HG02642 (cell line): ENCODE measurements at regions not wholly inside any gene's neighbourhood (a gene's known extent, or its start where the extent isn't known, plus 50 kb on each side); places are given as distances from the start of the nearest gene placed in this dataset.

Experiments used
- ATAC-seq: cut with Tn5 transposase; IDR thresholded peaks from one replicate; pipeline ENCODE4 v1.9.1; 2021; ENCODE audit warnings: mild to moderate bottlenecking; ENCODE audit not compliant: unreplicated experiment, poor library complexity

DNA sequence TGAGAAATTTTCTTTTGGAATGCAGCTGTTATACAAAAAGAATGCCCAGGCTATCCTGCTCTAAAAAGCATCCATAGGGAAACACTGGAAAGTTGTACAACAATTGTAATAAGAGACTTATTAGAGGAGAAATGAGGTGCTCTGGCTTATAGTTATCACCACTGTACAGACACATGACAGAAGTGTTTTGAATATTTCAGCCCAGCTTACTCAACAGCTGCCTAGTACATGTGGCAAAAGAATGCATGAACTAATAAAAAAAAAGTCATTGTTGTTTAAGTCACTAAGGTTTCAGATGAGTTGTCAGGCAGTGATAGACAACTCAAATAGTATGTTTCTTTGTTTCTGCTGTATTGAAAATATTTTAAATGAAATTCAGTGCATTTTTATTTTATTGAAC lies 307.7 kb downstream of the GPM6A start:
- no peak for ATAC-seq

DNA sequence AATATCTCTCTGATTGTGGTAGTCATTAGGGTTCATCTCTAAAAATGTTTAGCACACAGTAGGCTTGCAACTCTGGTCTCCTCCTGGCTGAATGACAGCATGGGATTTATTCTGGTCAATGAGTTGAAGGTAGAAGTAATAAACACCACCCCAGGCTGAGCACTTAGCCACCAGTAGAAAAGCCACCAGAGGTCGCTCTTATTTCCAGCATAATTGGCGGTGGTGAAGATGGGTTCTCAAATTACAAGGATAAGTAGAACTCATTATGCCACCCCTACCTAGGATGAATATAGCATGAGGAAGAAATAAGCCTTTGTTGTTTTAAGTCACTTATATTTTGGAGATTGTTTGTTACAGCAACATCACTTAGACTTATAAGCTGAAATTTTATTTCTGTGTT lies 302.7 kb downstream of the GPM6A start:
- no peak for ATAC-seq

- no peak for ATAC-seq
These were observed 300.2 kb downstream of the GPM6A start for GRCh38 chr4:175511861-175512260.

GRCh38 chr4:175514174-175514573 lies 297.9 kb downstream of the GPM6A start:
- ATAC-seq = no peak

- ATAC-seq = no peak
These were observed 281.4 kb downstream of the GPM6A start for GRCh38 chr4:175530655-175531054.

- ATAC-seq = no peak
These were observed 280.5 kb downstream of the GPM6A start for GRCh38 chr4:175531405-175532091.

GRCh38 chr4:175536852-175537453 lies 275.1 kb downstream of the GPM6A start:
- peak; percentile 52 for ATAC-seq

DNA sequence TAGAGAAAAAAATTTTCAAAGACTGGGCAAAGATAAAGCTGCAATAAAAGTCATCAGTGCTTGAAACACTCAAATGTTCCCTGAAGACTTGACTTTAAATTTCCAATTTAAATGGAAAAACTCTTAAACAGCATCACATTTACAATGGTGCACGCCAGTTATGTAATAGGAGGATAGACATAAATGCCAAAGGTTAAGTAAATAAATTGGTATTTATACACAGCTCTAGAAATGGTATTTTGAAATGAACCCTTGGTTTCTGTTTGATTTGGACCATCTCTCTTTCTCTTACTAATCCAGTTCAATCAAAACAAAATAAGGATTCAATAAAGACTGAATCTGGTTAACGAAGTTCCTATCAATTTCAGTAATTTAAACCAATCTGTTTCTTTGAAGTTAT lies 272.6 kb downstream of the GPM6A start:
- ATAC-seq = no peak

GRCh38 chr4:175540151-175540550 lies 271.9 kb downstream of the GPM6A start:
- ATAC-seq = no peak

DNA sequence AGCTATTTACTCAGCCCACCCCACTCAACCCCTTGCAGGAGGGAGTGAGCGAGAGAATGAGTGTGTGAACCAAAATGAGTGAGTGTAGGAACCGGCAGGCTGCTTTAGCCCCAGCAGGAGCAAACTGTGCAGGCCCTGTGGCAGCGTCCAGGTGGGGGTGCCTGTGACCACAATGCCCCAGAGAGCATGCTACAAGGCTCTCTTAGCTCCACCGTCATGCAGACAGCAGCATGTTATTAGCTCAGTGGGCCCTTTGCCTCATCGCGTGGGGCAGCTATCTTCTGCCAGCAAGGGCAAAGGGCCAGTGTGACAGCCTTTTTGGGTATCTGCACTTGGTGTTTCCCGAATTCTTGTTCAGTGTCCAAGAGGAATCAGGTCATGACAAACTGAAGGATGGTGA lies 271.3 kb downstream of the GPM6A start:
- ATAC-seq = no peak

- ATAC-seq = no peak
These were observed 269.3 kb downstream of the GPM6A start for GRCh38 chr4:175542786-175543185.

GRCh38 chr4:175559126-175559525 lies 252.9 kb downstream of the GPM6A start:
- no peak for ATAC-seq

- ATAC-seq = no peak
These were observed 252.5 kb downstream of the GPM6A start for GRCh38 chr4:175559526-175559925.

DNA sequence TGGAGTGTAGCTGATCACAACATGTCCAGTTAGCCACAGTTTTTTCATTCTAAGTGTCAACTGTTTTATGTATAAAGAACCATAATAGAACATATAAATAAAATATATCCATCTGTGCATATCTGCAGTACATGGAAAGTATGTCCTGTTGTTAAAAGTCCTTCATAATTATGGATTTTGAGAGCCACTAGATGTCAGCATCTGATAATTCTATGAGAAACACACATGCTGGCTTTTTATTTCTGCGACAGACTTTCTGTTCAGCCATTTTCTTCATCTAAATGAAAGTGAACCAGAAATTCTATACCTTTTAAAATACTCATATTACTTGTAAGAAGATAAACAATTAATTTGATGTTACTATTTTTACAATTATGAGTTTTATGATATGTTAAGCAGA lies 251.5 kb downstream of the GPM6A start:
- no peak for ATAC-seq

- ATAC-seq = no peak
These were observed 250.4 kb downstream of the GPM6A start for GRCh38 chr4:175561696-175562095.

GRCh38 chr4:175562111-175562510 lies 250.0 kb downstream of the GPM6A start:
- no peak for ATAC-seq

DNA sequence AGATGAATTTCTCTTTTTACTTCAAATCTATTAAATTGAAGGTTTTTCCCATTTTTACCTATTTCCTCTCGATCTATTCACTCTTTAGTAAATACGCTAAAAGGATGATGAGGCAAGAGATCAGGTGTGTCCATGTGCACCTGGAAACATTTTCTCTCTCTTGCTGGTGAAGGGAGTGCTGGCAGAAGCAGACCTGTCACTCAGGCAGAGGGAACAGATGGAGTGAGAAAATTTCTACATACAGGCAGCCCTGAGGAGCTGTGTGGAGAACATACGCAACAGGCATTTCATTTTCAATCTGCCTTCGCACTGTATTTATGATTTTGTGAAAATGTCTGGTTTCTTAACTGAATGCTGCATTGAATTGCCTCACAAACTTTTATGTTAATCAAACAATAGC lies 249.5 kb downstream of the GPM6A start:
- no peak for ATAC-seq
